Neural progenitor cell (in vitro differentiated cells): ENCODE measurements at regions not wholly inside any gene's neighbourhood (a gene's known extent, or its start where the extent isn't known, plus 50 kb on each side); places are given as distances from the start of the nearest gene placed in this dataset.
A peak's percentile ranks its signal among the peaks of the same experiment; 100 is the strongest.

Experiments
- EZH2 ChIP-seq: fragments of 200-600 bp; sonication (generic); IDR thresholded peaks from 2 replicates; pipeline ENCODE4 v1.6.1; 2017; ENCODE audit warnings: antibody characterized with exemption, mild to moderate bottlenecking, moderate library complexity
- EZH2phosphoT487 ChIP-seq: fragments of 200-600 bp; sonication (generic); IDR thresholded peaks from 2 replicates; pipeline ENCODE4 v1.6.1; 2017; ENCODE audit warnings: antibody characterized with exemption
- TF ChIP-seq, protein P1 (sequence below): fragments of 200-600 bp; sonication (generic); IDR thresholded peaks from 2 replicates; pipeline ENCODE4 v1.5.1; 2017; ENCODE audit warnings: antibody characterized with exemption, mild to moderate bottlenecking

DNA sequence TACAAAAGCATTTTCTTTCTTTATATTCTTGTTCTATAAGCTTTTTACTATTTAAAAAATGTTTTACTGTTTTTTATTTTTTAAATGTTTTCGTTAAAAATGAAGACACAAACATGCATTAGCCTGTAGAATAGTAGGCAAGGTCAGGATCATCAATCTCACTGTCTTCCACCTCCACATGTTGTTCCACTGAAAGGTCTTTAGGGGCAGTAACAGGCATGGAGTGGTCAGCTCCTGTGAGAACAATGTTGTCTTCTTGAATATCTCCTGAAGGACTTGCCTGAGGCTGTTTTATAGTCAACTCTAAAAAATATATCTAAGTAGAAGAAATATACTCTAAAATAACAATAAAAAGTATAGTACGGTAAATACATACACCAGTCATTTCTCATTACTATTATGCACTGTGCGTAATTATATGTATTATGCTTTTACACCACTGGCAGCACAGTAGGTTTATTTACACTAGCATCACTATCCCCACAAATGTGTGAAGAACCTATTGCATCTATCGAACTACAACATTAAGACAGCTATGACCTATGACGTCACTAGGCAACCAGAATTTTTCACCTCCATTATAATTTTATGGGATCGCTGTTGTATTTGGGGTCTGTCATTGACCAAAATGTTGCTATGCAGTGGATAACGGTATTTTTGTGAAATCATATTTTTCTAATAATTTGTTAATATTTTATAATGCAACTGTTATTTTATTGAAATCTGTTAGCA, 764.3 kb downstream of the METTL4 start:
- TF ChIP-seq, protein P1, sequence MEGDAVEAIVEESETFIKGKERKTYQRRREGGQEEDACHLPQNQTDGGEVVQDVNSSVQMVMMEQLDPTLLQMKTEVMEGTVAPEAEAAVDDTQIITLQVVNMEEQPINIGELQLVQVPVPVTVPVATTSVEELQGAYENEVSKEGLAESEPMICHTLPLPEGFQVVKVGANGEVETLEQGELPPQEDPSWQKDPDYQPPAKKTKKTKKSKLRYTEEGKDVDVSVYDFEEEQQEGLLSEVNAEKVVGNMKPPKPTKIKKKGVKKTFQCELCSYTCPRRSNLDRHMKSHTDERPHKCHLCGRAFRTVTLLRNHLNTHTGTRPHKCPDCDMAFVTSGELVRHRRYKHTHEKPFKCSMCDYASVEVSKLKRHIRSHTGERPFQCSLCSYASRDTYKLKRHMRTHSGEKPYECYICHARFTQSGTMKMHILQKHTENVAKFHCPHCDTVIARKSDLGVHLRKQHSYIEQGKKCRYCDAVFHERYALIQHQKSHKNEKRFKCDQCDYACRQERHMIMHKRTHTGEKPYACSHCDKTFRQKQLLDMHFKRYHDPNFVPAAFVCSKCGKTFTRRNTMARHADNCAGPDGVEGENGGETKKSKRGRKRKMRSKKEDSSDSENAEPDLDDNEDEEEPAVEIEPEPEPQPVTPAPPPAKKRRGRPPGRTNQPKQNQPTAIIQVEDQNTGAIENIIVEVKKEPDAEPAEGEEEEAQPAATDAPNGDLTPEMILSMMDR, result peak; percentile 24
- TF ChIP-seq EZH2, result no peak
- no peak for TF ChIP-seq EZH2phosphoT487
